ENCODE measurements at regions not wholly inside any gene's neighbourhood (a gene's known extent, or its start where the extent isn't known, plus 50 kb on each side); places are given as distances from the start of the nearest gene placed in this dataset.

- ChIA-PET CTCF (ENCODE audit: low intra/inter-chr PET ratio) (no interaction called here), POLR2A (no interaction called here)
- Histone ChIP-seq H3K4me1 (replicated peaks in 1 of 2; ENCODE audit: control insufficient read depth in 2 of 2, insufficient read depth in 2 of 2, low read length in 2 of 2) (peaks cover 31 to 50% of the 10 kb centered on the region in 2 experiments), H3K79me2 (ENCODE audit: control insufficient read depth, insufficient read depth, low read length) (no peaks in the 10 kb centered on the region), H4K20me1 (replicated peaks; ENCODE audit: control insufficient read depth, insufficient read depth, low read length) (no peaks in the 10 kb centered on the region), H3K9me3 (replicated peaks; ENCODE audit: control insufficient read depth, insufficient read depth, low read depth, low read length) (no peaks in the 10 kb centered on the region), H2AFZ (ENCODE audit: low read depth, low read length) (peak overlapping the region; percentile 78), H3K36me3 (ENCODE audit: control insufficient read depth, insufficient read depth, low read length) (no peaks in the 10 kb centered on the region), H3K27ac (ENCODE audit: extremely low read depth, low read depth, low read length) (peak overlapping the region; percentile 12; the same call in 1 of the 3 replicates), H3K9ac (ENCODE audit: insufficient read depth in 1 of 2, low read depth in 2 of 2, low read length in 2 of 2) (peak overlapping the region in 1 of 2 experiments; percentile 6; a peak in 1 of 4 replicates), H3K9me1 (ENCODE audit: control insufficient read depth, insufficient read depth, low read length) (no peaks in the 10 kb centered on the region), H3K4me2 (ENCODE audit: insufficient read depth, low read length) (peak overlapping the region; percentile 44), H3K4me3 (no peak overlapping the region), H3K27me3 (ENCODE audit: control insufficient read depth in 2 of 2, insufficient read depth in 2 of 2, low read length in 2 of 2) (no peaks in the 10 kb centered on the region)
- in situ Hi-C loops (cut with MboI) (no loop called here), intact Hi-C loops (cut with micrococcal nuclease) (no loop called here)
- 1% methylated on average over 7 of the region's 7 CpGs for WGBS (ENCODE audit: insufficient coverage, low coverage, missing lambda C conversion rate)
- FAIRE-seq (peak; percentile 76), ATAC-seq (peak; percentile 30), DNase-seq (ENCODE audit: extremely low read depth in 1 of 4, low spot score in 3 of 4) (peak; percentile 23 to 67 (median 36))
- BruUV-seq (replicated peaks), result no TSS peak
- TF ChIP-seq ETV5 (CRISPR knock-in tag; IDR thresholded peaks at IDR 0.05; ENCODE audit: low read depth) (no peak), NCOA1 (IDR thresholded peaks at IDR 0.05; ENCODE audit: low read depth) (peak; percentile 40; the same call in 1 of the 2 replicates), NFE2L1 (tag; IDR thresholded peaks at IDR 0.05; ENCODE audit: borderline replicate concordance, low read depth) (no peak), FOXK2 (conservative IDR thresholded peaks at IDR 0.05 in 1 of 2, IDR thresholded peaks at IDR 0.05 in 1 of 2; ENCODE audit: low read depth in 2 of 2) (0 out of 4 replicates have a peak, but pooled peaks of 1 of the 2 experiments have one; percentile 30), HMGXB4 (CRISPR knock-in tag; IDR thresholded peaks at IDR 0.05) (no peak), PML (IDR thresholded peaks at IDR 0.05; ENCODE audit: low read length) (no peak), ILK (tag; IDR thresholded peaks at IDR 0.05; ENCODE audit: borderline replicate concordance, low read depth) (no peak), HDAC8 (tag; IDR thresholded peaks at IDR 0.05) (no peak), NFXL1 (CRISPR knock-in tag; IDR thresholded peaks at IDR 0.05) (no peak), FIP1L1 (IDR thresholded peaks at IDR 0.05; ENCODE audit: low read depth, low read length, poor library complexity, severe bottlenecking) (no peak), SREBF2 (CRISPR knock-in tag; IDR thresholded peaks at IDR 0.05) (no peak), ZC3H11A (IDR thresholded peaks at IDR 0.05; ENCODE audit: low read depth, low read length) (no peak), CBFA2T3 (IDR thresholded peaks at IDR 0.05) (peak; percentile 76), NR4A1 (CRISPR knock-in tag; IDR thresholded peaks at IDR 0.05) (no peak), NR4A1 (tag; IDR thresholded peaks at IDR 0.05) (no peak), E2F4 (CRISPR knock-in tag; IDR thresholded peaks at IDR 0.05; ENCODE audit: low read depth) (no peak), CBFA2T2 (conservative IDR thresholded peaks at IDR 0.05) (peak; percentile 44), CXXC5 (CRISPR knock-in tag; IDR thresholded peaks at IDR 0.05) (peak; percentile 20; the same call in 1 of the 2 replicates), ZNF717 (CRISPR knock-in tag; IDR thresholded peaks at IDR 0.05) (no peak), ZNF764 (CRISPR knock-in tag; IDR thresholded peaks at IDR 0.05; ENCODE audit: low read depth) (no peak)
- TF ChIP-seq, protein P1, sequence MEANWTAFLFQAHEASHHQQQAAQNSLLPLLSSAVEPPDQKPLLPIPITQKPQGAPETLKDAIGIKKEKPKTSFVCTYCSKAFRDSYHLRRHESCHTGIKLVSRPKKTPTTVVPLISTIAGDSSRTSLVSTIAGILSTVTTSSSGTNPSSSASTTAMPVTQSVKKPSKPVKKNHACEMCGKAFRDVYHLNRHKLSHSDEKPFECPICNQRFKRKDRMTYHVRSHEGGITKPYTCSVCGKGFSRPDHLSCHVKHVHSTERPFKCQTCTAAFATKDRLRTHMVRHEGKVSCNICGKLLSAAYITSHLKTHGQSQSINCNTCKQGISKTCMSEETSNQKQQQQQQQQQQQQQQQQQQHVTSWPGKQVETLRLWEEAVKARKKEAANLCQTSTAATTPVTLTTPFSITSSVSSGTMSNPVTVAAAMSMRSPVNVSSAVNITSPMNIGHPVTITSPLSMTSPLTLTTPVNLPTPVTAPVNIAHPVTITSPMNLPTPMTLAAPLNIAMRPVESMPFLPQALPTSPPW (CRISPR knock-in tag; IDR thresholded peaks at IDR 0.05), result no peak
Observed at GRCh38 chr15:81950841-81951414, 94.9 kb downstream of the MEX3B start.
